Activated CD4-positive, CD25-positive, alpha-beta regulatory T cell treated with anti-CD3 and anti-CD28 coated beads, Interleukin-2, amount 50 U/mL, for 16 hours (primary cell): ENCODE measurements at regions not wholly inside any gene's neighbourhood (a gene's known extent, or its start where the extent isn't known, plus 50 kb on each side); places are given as distances from the start of the nearest gene placed in this dataset.
A peak's percentile ranks its signal among the peaks of the same experiment; 100 is the strongest.
"Not testable (repeated sequence)": the region's sequence is repeated elsewhere in the genome, so short reads cannot be mapped to it uniquely, and the experiment has no call there.

Experiments
- DNase-seq: peaks from one replicate; pipeline ENCODE4 v3.0.0-alpha.2; 2020; ENCODE audit warnings: low read depth, low spot score

DNA sequence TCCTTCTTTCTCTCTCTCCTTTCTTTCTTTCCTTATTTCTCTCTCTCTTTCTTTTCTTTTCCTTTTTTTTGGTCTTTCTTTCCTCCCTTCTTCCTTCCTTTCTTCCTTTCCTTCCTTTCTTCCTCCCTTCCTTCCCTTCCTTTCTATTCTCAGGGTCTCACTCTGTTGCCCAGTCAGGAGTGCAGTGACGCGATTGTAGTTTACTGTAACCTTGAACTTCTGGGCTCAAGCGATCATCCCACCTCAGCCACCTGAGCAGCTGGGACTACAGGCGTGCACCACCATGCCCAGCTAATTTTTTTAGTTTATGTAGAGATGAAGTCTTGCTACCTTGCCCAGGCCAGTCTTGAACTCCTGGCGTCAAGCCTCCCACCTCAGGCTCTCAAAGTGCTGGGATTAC, 83.8 kb upstream of the PPM1B start:
- DNase-seq = no peak

DNA sequence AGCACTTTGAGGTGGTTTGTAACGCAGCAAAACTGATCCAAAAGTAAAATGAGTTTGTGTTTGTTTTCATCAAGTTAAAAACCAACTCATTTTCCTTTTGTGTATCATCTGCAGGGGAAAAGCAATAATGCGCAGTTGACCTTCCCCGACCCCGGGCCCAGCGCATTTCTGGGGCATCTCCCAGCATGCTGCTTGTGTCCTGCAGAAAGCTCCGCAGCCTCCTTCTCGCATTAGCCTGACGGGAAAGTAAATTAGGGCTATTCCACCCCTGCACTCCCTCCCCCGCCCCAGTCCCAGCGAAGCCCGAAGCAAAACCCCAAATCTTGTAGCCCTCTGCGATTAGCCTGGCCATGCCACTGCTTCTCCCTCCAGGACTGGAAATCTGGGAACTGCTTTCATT, 82.0 kb upstream of the PPM1B start:
- no peak for DNase-seq

GRCh38 chr2:44087036-44087713, 81.5 kb upstream of the PPM1B start:
- DNase-seq = peak; percentile 55

DNA sequence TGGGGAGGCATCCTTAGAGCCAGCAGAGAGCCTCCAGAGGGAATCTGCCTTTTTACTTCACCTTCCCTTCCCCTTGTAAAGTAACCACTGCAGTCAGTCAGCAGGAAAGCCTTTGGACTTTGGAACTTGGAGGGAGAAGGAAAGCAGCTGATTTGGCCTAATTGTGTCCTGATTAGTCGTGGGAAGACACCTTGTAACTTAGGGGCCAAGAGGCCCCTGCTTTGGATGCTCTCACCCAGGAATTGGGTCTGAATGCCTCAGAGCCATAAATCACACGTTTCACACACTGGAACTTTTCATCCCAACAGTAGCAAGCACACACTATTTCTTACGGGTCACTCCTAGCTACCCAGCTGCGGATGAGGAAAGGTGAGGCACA, 81.0 kb upstream of the PPM1B start:
- DNase-seq = no peak

GRCh38 chr2:44092519-44092918, 76.2 kb upstream of the PPM1B start:
- DNase-seq = not testable (repeated sequence)

GRCh38 chr2:44093970-44094369, 74.7 kb upstream of the PPM1B start:
- no peak for DNase-seq

GRCh38 chr2:44097322-44097907, 71.3 kb upstream of the PPM1B start:
- DNase-seq = no peak

GRCh38 chr2:44098050-44098449, 70.6 kb upstream of the PPM1B start:
- DNase-seq = no peak

GRCh38 chr2:44098891-44099290, 69.8 kb upstream of the PPM1B start:
- DNase-seq = no peak

- DNase-seq = no peak
Measured at GRCh38 chr2:44100351-44100750, 68.3 kb upstream of the PPM1B start.

- DNase-seq = no peak
Measured at GRCh38 chr2:44101246-44101645, 67.4 kb upstream of the PPM1B start.

DNA sequence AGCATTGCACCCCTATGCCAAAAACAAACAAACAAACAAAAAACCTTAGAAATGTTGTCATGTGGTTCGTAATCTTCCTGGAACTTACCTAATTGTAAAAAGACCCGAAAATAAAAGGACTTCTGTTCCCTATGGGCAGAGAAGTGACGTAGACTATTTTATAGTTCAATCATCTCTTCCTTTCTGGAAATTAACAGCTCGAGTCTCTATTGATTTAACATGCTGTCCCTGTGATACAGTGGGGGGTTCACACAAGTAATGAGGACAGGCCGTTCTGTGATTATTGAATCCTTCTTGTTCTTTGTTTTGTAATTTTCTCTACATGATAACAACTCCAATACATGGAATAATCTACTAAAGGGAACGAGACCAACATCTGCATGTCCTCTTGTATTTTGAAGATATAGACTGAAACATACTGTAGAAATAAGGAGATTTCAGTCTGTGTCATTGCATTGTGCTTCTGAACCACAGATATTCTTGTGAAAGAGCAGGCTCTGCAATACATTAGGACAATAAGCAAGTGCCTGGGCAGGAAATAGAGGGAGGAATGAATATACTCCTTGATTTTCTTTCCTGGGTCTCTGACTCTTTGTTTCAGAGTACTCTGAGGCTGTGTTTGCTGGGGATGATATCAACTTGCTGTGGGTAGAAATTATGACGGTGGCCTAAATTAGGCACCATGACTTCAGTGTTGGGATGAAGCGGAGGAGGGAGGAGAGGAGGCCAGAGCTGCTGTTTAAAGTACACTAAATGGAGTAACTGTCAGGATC, 65.7 kb upstream of the PPM1B start:
- no peak for DNase-seq

GRCh38 chr2:44103639-44104038, 65.0 kb upstream of the PPM1B start:
- no peak for DNase-seq

DNA sequence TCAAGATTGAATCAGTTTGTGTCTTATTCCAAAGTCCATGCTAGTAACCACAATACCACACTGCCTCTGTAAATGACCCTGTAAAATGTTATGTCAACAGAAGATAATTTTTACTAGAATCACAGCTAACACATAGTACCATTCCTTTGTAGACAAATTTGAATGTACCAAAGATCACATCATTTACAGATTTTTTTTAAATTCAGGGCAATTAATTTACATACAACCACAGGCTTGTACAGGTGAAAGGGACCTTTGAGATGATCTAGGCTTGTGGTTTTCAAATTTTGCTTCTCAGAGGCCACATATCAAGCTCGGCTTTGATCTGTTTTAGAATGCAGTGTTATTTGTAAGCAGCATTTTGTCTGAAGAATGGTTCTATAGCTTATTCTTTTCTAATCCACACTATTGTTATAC, 63.8 kb upstream of the PPM1B start:
- DNase-seq = no peak

- not testable (repeated sequence) for DNase-seq
Measured at GRCh38 chr2:44106509-44106908, 62.2 kb upstream of the PPM1B start.

DNA sequence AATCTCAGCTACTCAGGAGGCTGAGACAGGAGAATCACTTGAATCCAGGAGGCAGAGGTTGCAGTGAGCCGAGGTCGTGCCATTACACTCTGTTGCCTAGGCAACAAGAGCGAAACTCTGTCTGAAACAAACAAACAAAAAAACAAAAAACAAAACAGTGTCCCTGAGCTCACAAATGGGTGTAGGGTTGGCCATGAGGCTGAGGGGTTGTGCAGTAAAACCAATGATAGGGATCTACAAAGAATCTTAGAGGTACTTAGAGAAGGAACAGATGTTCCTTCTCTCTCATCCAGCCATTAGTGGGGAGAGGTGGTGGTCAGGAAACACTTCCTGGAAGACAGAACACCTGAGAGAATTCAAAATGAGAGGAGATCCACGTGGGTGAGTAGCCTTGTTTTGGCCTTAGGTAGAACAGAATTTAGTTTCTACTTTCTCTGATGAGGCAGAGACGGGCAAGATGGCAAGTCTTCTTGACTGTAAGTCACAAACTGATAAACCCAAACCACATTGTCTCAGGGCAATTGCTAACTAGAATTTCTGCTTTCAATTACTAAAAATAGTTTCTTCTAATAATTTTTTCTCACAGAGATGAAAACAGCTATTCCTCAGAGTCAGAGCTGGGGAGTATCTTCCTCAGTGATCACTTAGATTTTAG, 61.5 kb upstream of the PPM1B start:
- DNase-seq = no peak

DNA sequence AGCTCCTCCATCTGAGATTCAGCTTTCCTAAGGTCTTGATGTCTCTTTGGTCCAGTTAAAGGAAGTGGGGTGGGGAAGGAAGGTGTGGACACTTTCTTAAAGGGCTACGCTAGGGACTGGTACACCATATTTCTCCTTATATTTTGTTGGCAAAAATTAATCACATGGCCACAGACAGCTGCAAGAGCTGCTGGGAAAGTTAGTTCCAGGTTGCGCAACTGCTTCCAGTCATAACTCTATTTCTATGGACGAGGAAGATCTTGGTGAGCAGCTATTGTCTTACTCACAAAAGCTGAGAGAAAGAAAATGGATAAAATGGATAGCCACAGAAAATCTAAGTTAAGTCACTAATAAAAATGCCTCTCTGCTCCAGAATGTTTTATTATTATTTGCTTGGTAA, 60.7 kb upstream of the PPM1B start:
- DNase-seq = no peak

DNA sequence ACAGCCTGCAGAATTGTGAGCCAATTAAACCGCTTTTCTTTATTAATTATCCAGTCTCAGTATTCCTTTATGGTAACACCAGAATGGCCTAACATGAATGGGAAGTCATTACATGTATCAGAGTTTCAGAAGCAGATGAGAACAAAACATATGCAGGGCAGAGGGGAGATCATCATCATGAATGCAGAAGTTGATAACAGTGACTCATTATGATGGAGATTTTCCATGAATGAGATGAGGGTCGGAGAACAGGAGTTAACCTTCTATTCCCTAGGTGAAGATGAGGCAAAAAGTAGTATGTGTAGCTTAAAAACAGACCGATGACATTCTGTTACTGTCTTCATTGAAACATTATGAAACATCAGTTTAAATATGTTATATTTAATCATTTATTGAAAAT, 59.5 kb upstream of the PPM1B start:
- no peak for DNase-seq

DNA sequence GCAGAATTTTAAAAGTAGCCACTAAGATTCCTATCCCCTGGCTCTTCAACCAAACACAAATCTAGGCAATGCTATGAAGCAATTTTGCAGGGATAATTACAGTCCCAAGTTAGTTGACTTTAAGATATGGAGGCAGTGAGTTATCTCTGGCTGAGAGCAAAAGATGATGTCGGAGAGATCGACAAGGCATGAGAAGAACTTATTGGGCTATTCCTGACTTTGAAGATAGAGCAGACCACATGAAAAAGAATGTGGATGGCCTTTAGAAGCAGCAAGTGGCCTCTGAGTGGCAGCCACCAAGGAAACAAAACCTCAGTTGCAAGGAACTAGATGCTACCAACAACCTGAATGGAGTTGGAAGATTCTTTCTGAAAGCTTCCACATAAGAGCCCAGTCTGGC, 58.2 kb upstream of the PPM1B start:
- DNase-seq = no peak

DNA sequence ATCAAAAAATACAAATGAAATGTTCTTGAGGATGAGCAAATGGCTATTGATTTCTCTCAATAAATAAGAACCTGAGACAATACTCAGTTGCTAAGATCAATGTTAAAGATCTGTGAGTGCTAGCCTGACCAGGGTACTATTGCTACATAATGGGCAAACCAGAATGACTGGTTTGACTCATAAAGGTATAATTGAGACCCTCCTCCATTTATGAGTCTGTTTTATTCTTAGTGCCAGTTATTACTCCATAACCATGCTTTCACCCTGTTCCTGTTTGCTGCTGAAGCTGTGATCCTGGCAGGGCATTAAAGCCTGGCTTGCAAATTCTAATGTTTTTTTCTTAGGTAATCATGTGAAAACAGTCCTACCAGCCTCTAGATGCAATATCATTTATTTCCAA, 56.6 kb upstream of the PPM1B start:
- no peak for DNase-seq

- no peak for DNase-seq
Measured at GRCh38 chr2:44116319-44116718, 52.4 kb upstream of the PPM1B start.

DNA sequence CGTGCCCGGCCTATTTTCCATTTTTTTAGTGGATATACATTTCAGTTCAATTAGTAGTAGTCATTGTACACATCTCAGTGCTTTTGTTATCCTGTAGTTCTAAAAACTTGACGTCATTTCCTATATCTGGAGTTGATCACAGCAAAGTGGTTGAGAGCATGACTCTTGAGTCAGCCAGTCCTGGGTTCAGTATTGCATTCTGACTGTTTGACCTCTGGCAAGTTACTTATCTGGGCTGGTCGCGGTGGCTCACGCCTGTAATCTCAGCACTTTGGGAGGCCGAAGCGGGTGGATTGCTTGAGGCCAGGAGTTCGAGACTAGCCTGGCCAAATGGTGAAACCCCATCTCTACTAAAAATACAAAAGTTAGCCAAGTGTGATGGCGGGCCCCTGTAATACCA, 50.4 kb upstream of the PPM1B start:
- DNase-seq = no peak
